ENCODE measurements at regions not wholly inside any gene's neighbourhood (a gene's known extent, or its start where the extent isn't known, plus 50 kb on each side); places are given as distances from the start of the nearest gene placed in this dataset.

- TF ChIP-seq CTCF (IDR thresholded peaks at IDR 0.05; ENCODE audit: low read length) (no peak), EZH2 (IDR thresholded peaks at IDR 0.05; ENCODE audit: borderline replicate concordance, low read length) (no peak)
Measured at GRCh38 chr5:10073441-10074104, 176.1 kb downstream of the ATPSCKMT start.
